Activated T-helper 1 cell treated with anti-CD3 and anti-CD28 coated beads, Interleukin-12 subunit alpha, Interleukin-12 subunit beta, Interleukin-2, Interleukin-4 antibody, amounts not matched to agents 30 ng/mL and 10 ng/mL and 1 ng/mL, durations not matched to agents 14 hours and 24 hours and 36 hours (primary cell): ENCODE measurements at regions not wholly inside any gene's neighbourhood (a gene's known extent, or its start where the extent isn't known, plus 50 kb on each side); places are given as distances from the start of the nearest gene placed in this dataset.
"Not testable (repeated sequence)": the region's sequence is repeated elsewhere in the genome, so short reads cannot be mapped to it uniquely, and the experiment has no call there.

Experiments used
- DNase-seq: peaks from one replicate; pipeline ENCODE4 v3.0.0; 2021; ENCODE audit warnings: low spot score
- H3K27ac Mint-ChIP-seq: one replicate; pipeline ENCODE4 v1.8.0; 2021; ENCODE audit warnings: mild to moderate bottlenecking, mixed read lengths
- H3K27me3 Mint-ChIP-seq: one replicate; pipeline ENCODE4 v1.8.0; 2022; ENCODE audit warnings: mild to moderate bottlenecking, moderate library complexity, mixed read lengths; ENCODE audit not compliant: insufficient read depth
- H3K36me3 Mint-ChIP-seq: one replicate; pipeline ENCODE4 v1.8.0; 2021; ENCODE audit warnings: low read depth, mixed read lengths
- H3K4me1 Mint-ChIP-seq: one replicate; pipeline ENCODE4 v1.8.0; 2021; ENCODE audit warnings: low read depth, mixed read lengths
- H3K4me3 Mint-ChIP-seq: one replicate; pipeline ENCODE4 v1.8.0; 2021; ENCODE audit warnings: mild to moderate bottlenecking, moderate library complexity, mixed read lengths
- H3K9me3 Mint-ChIP-seq: one replicate; pipeline ENCODE4 v1.8.0; 2021; ENCODE audit warnings: mixed read lengths
- intact Hi-C: fragments of 100-400 bp; cut with micrococcal nuclease; formaldehyde crosslinking; loops from one replicate; pipeline ENCODE4 v1.15.1; 2024

DNA sequence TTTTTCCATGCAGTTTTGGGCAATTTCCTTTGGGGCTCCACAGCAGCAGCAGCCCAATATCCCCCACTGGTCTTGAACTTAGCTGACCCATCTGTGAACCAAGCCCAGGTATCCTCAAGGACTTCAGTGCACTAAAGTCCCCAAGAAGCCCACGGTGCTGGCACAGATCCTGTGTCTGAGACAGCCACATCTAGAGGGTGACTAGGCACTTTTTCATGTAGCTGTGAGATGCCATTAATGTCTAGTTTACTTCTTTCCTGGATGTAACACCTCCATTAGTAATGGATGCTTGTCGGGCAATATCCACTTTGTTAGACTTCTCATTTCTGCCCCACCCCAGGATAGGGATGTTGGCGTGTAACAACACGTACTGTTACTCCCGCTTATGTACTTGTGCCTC lies 117.9 kb downstream of the GPCPD1 start:
- Mint-ChIP-seq H3K27me3 (peaks cover 16% of the 10 kb centered on the region), H3K36me3 (no peaks in the 10 kb centered on the region), H3K4me3 (no peak overlapping the region), H3K4me1 (peaks cover 7% of the 10 kb centered on the region), H3K27ac (no peak overlapping the region), H3K9me3 (no peaks in the 10 kb centered on the region)
- DNase-seq: no peak
- intact Hi-C loops: no loop called here

DNA sequence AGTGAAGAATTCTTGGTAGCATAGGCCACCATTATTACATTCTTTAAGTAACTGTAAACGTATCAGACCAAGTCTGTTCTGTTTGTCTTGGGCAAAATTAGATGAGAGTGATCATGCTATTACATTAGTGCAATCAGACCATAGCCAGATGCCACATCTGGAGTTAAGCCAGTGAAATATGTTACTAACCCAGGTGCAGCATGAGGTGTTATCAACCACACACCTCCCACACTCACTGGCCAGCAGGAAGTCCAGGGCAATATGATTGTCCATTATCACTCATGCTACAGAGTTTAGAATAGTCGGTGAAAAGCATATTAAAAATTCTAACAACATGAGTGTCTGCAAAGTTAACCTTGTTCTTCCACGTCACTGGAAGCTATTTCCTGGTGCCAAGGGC lies 119.4 kb downstream of the GPCPD1 start:
- H3K4me1 Mint-ChIP-seq: peaks cover 14% of the 10 kb centered on the region
- DNase-seq: no peak
- no peak overlapping the region for H3K4me3 Mint-ChIP-seq
- peaks cover 18% of the 10 kb centered on the region for H3K27me3 Mint-ChIP-seq
- no peaks in the 10 kb centered on the region for H3K36me3 Mint-ChIP-seq
- no peak overlapping the region for H3K27ac Mint-ChIP-seq
- intact Hi-C loops: no loop called here
- H3K9me3 Mint-ChIP-seq: no peaks in the 10 kb centered on the region

DNA sequence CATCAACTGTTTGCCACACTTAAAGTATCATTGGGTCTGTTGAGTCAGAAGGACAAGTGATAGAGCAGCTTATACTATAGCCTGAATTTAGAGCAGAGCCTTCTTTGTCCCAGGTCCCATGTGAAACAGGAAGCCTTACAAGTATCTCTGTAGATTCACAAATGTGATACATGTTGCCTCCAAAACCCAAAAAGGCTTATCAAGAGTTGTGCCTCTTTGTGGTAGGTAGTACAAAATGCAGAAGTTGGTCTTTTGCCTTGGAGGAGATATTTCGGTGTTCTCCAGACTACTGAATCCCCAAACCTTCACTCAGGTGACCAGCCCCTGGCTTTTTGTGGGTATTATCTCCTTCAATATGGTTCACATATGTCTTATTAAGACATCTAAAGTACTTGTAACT lies 121.2 kb downstream of the GPCPD1 start:
- Mint-ChIP-seq H3K27me3 (peaks cover 18% of the 10 kb centered on the region), H3K36me3 (no peaks in the 10 kb centered on the region), H3K9me3 (no peaks in the 10 kb centered on the region), H3K4me3 (no peak overlapping the region), H3K27ac (no peak overlapping the region), H3K4me1 (peaks cover 21% of the 10 kb centered on the region)
- intact Hi-C loops: no loop called here
- no peak for DNase-seq

DNA sequence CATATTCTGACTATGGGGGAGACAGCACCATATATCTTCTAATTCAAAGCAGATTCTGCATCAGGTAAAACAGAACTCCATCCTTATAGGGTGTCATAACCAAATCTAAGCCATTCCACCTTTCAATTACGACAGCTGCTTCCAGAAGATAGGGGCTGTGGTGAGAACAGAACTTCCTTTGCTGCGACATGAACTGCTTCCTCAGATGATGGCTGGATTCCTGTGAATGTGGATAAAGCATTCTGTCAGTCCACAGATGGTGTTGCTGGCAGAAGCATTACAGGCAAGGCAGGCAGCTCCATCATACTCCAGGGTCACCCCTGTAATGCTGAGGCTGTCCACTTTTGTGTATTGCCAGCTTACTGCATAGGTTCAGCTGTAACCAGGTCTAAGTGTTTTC lies 122.0 kb downstream of the GPCPD1 start:
- no peaks in the 10 kb centered on the region for H3K36me3 Mint-ChIP-seq
- H3K4me3 Mint-ChIP-seq: no peak overlapping the region
- H3K9me3 Mint-ChIP-seq: no peaks in the 10 kb centered on the region
- intact Hi-C loops: no loop called here
- no peak overlapping the region for H3K27ac Mint-ChIP-seq
- DNase-seq: no peak
- peaks cover 16% of the 10 kb centered on the region for H3K27me3 Mint-ChIP-seq
- peaks cover 21% of the 10 kb centered on the region for H3K4me1 Mint-ChIP-seq

DNA sequence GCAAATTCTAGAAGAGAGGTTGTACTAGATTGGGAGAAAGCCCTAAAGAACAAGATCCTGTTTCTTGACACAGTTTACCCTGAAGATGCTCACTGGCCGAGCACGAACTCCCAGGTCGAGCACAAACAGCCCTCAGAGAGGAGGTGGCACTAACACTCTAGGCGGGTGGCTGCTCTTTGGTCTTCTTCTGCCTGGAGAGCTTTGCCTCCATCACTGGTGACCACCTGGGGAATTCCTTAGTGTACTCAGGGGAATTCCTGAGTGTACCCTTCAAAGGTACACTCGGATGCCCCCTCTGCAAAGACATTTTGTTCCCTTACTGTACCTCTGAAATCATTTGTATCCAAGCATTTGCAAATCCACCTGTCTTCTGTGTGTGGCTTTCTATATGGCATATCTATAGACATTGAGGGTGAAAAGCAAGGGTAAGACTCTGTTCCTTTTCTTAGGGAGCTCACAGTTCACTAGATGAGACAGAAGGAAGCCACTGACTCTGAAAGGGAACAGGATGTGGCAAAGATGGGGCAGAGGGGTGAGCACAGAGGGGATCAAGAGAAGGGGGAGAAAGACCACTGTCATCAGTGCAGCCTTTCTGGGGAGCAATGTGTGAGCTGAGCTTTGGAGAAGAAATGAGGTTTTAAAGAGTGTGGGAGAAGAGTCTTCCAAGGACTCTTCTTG lies 124.3 kb downstream of the GPCPD1 start:
- Mint-ChIP-seq H3K36me3 (no peaks in the 10 kb centered on the region), H3K4me3 (no peak overlapping the region), H3K27me3 (peaks cover 15% of the 10 kb centered on the region), H3K9me3 (no peaks in the 10 kb centered on the region), H3K4me1 (peaks cover 21% of the 10 kb centered on the region), H3K27ac (no peak overlapping the region)
- no peak for DNase-seq
- intact Hi-C loops: no loop called here

DNA sequence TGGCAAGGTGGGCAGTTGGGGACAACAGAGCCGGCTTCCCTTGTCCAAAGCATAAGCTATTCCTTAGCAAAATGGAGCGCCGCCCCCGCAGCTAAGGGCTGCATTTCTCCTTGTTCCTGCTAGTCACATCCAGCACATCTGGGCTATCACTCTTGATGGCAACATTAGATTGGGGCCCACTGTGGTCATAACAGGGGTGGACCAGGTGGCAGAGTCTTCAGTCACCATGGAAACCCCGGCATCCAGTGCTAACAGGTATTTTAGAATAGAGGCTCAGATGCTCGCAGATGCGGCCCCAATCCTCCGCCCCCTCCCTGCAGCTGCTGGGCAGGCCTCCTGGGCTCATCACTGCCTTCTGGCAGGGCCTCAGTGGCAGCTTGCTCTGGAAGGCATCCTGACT lies 125.9 kb downstream of the GPCPD1 start:
- no peaks in the 10 kb centered on the region for H3K9me3 Mint-ChIP-seq
- intact Hi-C loops: no loop called here
- no peak overlapping the region for H3K27ac Mint-ChIP-seq
- peaks cover 15% of the 10 kb centered on the region for H3K27me3 Mint-ChIP-seq
- H3K36me3 Mint-ChIP-seq: no peaks in the 10 kb centered on the region
- no peak overlapping the region for H3K4me3 Mint-ChIP-seq
- peaks cover 14% of the 10 kb centered on the region for H3K4me1 Mint-ChIP-seq
- DNase-seq: no peak

DNA sequence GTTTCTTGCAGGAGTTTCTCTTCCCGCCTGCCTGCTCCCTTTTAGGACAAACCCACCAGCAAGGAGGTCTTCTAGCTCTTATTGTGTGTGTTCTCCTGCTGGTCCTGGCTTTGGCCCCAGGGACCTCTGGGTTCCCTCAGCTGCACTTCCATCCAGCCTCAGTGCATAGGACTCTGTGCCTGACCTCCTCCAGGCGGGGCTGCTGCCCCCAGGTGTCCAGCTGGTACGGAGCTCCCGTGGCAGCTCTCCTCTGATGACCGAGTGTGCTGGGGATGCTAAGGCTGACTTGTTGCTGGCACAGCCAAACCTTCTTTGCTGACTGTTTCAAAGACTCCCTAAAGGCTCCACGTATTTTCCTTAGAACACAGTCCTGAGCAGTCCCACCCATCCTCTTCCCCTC lies 126.5 kb downstream of the GPCPD1 start:
- no peaks in the 10 kb centered on the region for H3K36me3 Mint-ChIP-seq
- no peak overlapping the region for H3K4me3 Mint-ChIP-seq
- no peak overlapping the region for H3K27ac Mint-ChIP-seq
- no peak for DNase-seq
- no peaks in the 10 kb centered on the region for H3K9me3 Mint-ChIP-seq
- peaks cover 13% of the 10 kb centered on the region for H3K27me3 Mint-ChIP-seq
- intact Hi-C loops: no loop called here
- peaks cover 14% of the 10 kb centered on the region for H3K4me1 Mint-ChIP-seq

DNA sequence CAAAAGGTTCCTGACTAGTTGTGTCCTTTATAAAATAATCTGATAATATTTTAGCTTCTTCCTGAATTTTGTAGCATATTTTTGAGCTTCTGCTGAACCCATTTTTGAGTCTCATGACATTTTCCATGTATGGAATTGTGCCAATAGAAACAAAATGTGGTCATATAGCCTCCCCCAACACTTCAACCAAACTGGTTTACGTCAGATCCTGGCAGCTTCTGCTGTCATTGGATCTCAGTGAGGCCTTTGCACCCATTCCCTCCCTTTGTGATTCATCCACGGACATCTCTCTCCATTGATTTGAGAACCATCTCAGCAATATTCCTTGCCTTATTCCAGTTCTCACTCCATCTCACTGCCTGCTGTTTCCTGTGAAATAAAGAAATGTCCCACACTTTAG lies 128.0 kb downstream of the GPCPD1 start:
- Mint-ChIP-seq H3K27ac (no peak overlapping the region), H3K9me3 (no peaks in the 10 kb centered on the region), H3K27me3 (peaks cover 4% of the 10 kb centered on the region), H3K36me3 (no peaks in the 10 kb centered on the region), H3K4me1 (peaks cover 14% of the 10 kb centered on the region), H3K4me3 (no peak overlapping the region)
- intact Hi-C loops: no loop called here
- no peak for DNase-seq

DNA sequence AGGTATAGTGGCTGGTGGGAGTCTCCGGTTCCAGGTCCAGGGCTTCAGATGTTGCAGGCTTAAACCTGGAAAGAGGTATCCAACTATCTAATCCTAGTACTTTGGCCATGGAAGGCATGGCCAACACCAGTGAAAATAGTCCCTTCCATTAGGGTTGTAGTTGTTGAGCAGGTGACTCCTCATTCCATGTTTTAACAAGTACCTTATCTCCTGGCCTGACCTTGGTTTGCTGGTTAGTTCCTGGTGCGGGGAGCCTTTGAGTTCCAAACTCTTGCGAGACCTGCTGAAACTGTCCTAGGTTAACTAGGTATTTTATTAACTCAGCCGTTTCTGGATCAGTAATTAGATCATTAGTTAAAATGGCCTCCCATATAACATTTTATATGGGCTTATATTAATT lies 128.9 kb downstream of the GPCPD1 start:
- no peaks in the 10 kb centered on the region for H3K36me3 Mint-ChIP-seq
- intact Hi-C loops: no loop called here
- H3K27ac Mint-ChIP-seq: no peak overlapping the region
- no peak overlapping the region for H3K4me3 Mint-ChIP-seq
- peaks cover 11% of the 10 kb centered on the region for H3K4me1 Mint-ChIP-seq
- DNase-seq: no peak
- H3K9me3 Mint-ChIP-seq: no peaks in the 10 kb centered on the region
- no peaks in the 10 kb centered on the region for H3K27me3 Mint-ChIP-seq

DNA sequence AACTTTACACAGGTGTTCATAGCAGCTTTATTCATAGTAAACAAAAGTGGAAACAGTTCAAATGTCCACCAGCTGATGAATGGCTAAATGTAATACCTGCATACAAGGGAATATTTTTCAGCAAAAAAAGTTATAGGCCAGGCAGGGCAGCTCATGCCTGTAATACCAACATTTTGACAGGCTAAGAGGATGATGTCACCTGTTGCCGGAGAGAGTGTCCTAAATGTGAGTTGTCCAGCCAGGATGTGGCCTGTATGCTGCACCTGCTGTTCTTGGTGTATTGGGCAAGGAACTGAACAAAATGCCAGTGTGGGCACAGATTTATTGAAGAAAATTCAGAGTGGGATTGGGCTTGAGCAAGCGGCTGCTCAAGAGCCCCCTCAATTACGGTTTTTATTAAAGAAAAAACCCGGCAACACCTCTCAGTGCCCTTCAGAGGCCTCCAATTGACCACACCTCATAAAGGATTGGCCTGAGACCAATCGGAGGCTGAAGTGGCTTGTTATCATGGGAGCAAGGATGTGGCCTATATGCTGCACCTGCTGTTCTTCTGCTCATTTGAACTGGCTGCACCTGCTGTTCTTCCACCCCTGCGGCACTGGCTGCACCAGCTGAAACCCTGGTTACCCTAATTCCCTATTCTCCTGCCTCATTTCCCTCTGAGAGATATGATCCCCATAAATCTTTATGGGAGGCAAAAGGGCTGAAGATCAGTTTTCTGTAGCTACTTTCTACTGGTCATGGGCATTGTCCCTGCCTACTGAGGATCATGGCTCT lies 129.8 kb downstream of the GPCPD1 start:
- intact Hi-C loops: no loop called here
- no peaks in the 10 kb centered on the region for H3K27me3 Mint-ChIP-seq
- H3K36me3 Mint-ChIP-seq: no peaks in the 10 kb centered on the region
- peaks cover 2% of the 10 kb centered on the region for H3K4me1 Mint-ChIP-seq
- H3K9me3 Mint-ChIP-seq: no peaks in the 10 kb centered on the region
- DNase-seq: no peak
- no peak overlapping the region for H3K4me3 Mint-ChIP-seq
- no peak overlapping the region for H3K27ac Mint-ChIP-seq

DNA sequence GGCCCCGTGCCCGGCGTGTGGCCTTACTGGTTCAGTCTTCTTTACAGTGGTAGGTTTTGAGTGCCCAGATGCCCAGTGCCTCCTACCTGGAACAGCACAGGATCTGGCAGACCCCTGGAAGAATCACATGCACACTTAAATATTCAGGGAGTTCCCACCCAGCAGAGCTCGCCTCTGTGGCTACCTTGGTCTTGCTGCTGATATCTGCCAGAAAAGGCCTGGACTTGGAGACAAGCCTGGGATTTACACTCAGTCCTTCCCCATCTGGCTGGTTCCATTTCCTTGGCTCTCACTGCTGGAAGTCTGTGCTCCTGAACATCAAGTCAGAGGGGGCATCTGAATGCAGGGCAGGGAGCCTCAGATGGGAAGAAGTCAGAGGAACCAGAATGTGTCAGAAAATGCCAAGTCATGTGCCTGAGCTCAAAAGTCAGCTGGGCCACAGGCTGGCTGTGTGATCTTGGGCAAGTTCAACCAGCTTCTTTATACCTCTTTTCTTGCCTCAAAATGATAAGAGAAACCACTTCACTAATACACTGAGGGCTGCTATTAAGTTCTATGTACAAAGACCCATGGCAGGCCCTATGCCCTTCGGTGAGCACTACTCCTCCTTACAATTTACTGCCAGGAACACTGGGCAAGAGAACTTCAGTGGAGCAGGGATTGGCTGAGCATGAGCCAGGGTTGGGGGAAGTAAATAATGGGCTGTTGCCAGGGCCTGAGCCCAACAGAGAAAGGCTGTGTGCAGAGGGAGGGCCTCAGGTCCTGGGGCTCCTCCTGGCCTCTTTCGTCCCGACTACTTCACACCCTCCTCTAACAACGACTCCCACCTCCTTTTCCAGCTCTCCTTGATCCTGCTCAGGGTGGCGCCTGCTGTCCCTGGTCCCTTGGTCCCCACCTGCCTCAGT lies 135.9 kb downstream of the GPCPD1 start:
- intact Hi-C loops: no loop called here
- H3K4me3 Mint-ChIP-seq: no peak overlapping the region
- no peaks in the 10 kb centered on the region for H3K36me3 Mint-ChIP-seq
- no peaks in the 10 kb centered on the region for H3K9me3 Mint-ChIP-seq
- H3K27me3 Mint-ChIP-seq: no peaks in the 10 kb centered on the region
- no peaks in the 10 kb centered on the region for H3K4me1 Mint-ChIP-seq
- no peak for DNase-seq
- H3K27ac Mint-ChIP-seq: no peak overlapping the region

DNA sequence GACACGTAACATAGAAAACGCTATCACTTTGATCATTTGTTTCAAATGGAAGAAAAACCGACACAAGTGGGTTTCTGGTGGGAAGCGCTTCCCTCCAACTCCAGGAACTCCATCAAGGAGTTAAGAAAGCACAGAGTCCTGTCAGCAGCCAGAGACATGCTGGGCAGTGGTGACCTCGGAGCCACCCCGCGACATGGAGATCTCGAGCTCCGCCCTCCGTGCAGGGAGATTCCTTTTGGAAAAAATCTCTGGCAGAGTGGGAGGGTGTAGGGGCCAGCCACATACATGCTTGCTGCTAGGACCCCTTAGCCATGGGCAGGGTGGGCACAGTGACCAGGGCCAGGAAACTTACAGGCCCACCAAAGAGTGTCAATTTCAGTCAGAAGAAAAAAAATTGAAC lies 138.9 kb downstream of the GPCPD1 start:
- H3K4me1 Mint-ChIP-seq, H3K27ac Mint-ChIP-seq, H3K9me3 Mint-ChIP-seq, intact Hi-C loops, DNase-seq, H3K36me3 Mint-ChIP-seq, H3K4me3 Mint-ChIP-seq, H3K27me3 Mint-ChIP-seq: not testable (repeated sequence)

DNA sequence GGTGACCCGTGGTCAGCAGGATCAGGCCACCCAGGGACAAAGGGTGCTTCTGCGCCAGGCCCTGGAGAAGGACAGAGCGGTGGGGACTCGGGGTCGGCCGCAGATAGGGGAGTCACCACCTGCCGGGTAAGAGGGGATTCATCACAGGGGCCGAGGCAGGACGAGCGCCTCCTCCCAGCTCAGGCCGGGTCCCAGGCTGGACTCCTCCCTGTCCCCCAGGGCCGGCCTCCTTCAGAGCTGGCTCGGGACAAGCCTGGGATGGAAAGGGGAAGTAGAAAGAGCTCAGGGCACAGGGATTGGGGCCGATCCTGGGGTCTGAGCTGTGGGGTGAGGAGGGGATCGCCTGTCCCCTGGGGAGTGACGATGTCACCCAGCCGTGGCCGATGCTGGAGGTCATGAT lies 139.4 kb downstream of the GPCPD1 start:
- Mint-ChIP-seq H3K27me3 (no peaks in the 10 kb centered on the region), H3K27ac (no peak overlapping the region), H3K4me1 (no peaks in the 10 kb centered on the region), H3K9me3 (no peaks in the 10 kb centered on the region), H3K4me3 (no peak overlapping the region), H3K36me3 (no peaks in the 10 kb centered on the region)
- intact Hi-C loops: no loop called here
- no peak for DNase-seq
